GM21528 (cell line): ENCODE measurements at regions not wholly inside any gene's neighbourhood (a gene's known extent, or its start where the extent isn't known, plus 50 kb on each side); places are given as distances from the start of the nearest gene placed in this dataset.

Experiments
- ATAC-seq: cut with Tn5 transposase; IDR thresholded peaks from one replicate; pipeline ENCODE4 v1.9.1; 2021; ENCODE audit warnings: mild to moderate bottlenecking, moderate library complexity; ENCODE audit not compliant: unreplicated experiment, low FRiP score

GRCh38 chr7:47049234-47049774 is 532.6 kb downstream of the TNS3 start:
- ATAC-seq, result no peak

- no peak for ATAC-seq
These were observed 534.5 kb downstream of the TNS3 start for GRCh38 chr7:47047384-47047783.

DNA sequence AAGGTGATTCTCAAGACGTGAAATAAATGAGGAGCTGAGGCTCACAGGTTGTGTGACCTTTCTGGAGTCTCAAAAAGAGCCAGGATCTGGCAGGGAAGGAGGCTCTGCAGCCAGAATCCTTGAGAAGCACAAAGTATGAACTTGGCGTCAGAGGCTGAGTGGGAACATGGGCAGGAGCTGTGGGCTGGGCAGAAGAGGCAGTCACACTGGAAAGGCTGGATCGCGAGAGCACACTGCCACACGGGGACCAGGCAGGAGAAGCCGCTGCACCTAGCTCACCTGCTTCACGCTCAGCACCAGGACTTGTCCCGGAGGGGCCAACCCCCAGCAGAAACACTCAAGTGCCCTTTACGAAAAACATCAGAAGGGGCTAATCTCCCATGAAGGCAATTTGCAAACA is 535.0 kb downstream of the TNS3 start:
- no peak for ATAC-seq

DNA sequence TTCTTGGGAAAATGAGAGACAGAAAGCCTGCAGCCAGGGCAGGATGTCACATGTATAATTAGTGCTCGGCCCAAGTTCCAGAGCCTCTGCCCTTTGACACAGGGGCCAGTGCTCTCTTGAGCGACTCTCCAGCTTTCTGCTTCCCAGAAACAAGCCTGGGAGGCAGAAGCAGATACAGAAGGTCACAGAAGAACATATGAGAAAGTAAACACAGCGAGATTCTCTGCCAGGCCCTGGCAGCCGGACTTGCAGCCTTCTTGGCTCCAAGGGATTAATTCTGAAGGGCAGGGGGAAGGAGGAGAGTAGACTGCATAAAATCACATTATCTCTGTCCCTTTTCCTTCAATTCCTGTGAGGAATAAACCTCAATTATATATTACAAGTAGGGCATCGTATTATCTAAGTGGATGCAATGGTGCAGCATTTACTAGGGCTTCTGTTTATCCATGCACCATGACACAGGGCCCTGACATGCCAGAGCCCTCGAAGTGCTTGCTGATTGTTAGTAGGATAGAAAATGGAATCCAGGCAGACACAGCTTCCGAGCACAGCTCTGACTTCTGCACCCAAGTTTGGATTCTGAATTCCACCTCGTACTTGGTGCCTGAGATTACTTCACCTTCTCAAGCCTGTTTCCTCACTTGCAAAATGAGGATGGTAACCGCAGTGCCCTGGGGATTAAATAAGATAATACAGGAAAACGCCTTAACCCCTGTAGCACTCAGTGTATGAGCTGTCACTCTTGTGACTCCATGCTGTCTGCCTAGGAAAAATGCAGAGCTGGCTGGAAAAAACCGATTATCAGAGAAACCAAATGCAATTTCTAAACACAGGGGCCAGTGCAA is 536.5 kb downstream of the TNS3 start:
- no peak for ATAC-seq

DNA sequence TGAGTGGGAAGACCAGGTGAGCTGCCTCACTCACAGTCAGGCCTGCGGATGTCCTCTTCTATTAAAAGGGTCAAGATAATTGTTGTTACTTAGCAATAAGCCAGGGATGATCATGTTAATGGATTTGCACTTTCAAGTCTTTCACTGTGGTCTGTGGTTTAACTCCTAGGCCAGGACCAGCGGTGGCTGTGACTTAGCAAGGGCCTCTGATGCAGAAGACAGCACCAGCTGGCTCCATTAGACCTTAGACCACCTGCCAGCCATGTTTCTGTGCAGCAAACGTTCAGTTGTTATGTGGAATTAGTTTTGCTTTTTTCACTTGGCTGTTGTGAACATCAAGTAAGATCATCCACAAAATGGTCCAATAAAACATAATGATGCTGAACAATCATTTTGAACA is 537.3 kb downstream of the TNS3 start:
- ATAC-seq, result no peak

DNA sequence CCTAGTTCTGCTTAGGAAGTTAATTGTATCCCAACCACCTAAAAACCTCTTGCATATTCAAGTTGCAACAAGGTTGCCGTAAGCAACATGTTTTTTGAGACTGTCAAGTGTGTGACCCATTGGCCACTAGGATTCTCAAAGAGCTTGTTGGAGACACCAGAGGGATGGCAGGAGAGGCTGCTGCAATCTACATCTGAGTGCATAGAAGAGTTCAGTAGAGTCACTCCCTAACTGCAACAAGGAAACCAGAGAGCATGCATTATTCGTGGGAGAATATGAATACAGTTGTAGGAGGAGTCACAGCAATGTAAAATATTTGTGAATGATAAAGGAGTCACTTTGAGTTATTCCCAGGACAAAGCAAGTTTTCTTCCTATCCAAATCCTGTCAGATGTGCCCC is 538.6 kb downstream of the TNS3 start:
- ATAC-seq, result no peak

- ATAC-seq, result no peak
These were observed 539.2 kb downstream of the TNS3 start for GRCh38 chr7:47042669-47043068.

DNA sequence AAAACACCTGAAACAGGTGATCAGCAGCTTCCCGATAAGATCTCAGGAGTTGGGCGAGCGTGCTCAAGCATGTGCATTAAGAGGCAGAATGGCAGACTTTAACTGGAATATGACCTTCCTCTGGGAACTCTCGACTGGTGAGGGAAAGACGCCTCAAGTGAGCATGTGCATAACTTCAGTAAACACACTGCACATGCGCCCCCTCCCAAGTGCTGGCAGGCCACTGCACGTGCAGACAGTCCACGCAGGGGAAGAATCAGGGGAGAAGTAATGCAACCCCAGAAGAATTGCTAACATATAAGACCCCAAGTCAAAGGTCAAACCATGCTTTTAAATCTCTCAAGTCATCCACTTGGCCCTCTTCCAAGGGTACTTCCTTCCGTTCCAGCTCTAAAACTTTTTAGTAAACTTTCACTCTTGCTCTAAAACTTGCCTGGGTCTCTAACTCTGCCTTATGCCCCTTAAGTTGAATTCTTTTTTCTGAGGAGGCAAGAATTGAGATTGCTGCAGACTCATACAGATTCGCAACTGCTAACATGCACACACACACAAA is 541.0 kb downstream of the TNS3 start:
- no peak for ATAC-seq

DNA sequence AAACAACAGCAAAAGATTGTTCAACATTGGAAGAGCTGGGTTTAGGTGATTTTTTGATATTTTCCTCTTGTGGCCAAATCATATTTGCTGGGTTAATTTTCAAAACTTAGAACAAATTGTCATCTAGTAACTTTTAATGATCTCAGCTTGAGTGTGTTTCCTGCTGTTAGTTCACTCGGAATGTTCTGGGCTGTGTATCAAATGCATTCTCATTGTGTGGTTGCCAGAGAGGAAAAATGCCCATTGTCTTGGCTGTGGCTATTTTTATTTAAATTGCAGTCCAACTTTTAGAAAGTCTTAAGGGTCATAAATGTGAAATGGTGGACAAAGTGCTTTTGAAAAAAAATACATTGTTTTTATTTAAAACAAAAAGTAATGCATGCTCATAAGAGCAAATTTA is 542.0 kb downstream of the TNS3 start:
- no peak for ATAC-seq

DNA sequence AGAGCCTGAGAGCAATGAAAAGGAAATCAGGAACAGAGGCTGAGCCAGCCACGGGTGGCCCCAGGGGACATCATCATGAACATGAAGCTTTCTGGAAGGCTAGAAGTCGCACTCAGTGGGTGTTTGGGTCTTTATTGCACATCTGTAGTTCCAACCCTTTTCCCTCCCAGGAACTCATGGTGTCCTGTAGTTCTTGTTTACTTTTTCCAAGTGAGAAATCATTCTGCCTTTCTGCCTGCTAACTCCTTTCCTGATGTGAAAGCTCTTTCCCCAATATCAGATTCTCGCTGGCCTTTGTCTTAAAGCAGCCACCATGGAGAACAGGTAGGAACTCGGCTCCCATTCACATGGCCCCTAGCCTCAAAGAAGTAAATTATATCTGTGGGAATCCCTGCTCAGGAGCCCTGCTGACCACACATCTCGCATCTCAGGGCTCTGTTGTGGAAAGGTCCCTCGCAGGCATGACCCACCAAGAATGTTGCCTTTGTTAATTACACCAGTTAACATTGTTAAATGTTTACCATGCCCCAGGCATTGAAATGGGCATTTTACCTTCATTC is 542.7 kb downstream of the TNS3 start:
- no peak for ATAC-seq

- no peak for ATAC-seq
These were observed 543.3 kb downstream of the TNS3 start for GRCh38 chr7:47038621-47039020.

- ATAC-seq, result no peak
These were observed 544.3 kb downstream of the TNS3 start for GRCh38 chr7:47037607-47038006.

- ATAC-seq, result no peak
These were observed 545.0 kb downstream of the TNS3 start for GRCh38 chr7:47036909-47037308.

DNA sequence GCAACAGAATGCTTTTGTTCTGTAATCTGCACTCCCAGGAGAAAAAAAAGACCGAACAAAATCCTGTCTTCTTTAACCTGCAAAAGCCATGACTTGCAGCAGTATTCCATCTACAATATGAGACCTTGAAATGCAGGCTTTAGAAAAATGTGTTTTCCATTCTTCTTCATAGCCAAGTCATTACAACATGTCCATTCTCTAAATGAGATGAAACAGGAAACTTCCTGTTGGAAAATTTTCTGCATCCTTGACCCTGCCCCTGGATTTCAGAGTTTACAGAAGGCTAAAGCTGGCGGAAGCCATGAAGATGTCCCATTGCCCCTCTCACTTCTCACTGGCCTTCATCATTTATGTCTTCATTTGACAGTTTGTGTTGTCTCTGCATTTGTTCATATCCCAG is 546.4 kb downstream of the TNS3 start:
- no peak for ATAC-seq

DNA sequence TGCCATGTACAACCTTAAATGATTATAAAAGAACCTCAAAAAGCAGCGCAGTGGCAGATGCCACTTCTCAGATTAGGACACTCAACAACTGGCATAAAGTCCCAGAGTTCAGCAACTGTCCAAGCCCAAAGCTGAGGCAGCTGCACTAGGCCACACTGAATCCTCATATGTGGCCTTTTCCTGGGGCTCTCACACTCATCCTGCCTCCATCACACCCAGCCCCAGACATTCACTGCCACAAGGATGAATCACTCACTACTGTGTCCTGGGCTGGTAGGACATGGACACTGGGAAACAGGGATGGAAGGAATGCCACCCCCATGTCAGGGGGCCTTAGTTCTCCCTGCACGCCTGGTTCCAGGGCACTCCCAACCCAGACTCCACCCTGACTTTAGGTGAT is 547.7 kb downstream of the TNS3 start:
- ATAC-seq, result no peak

DNA sequence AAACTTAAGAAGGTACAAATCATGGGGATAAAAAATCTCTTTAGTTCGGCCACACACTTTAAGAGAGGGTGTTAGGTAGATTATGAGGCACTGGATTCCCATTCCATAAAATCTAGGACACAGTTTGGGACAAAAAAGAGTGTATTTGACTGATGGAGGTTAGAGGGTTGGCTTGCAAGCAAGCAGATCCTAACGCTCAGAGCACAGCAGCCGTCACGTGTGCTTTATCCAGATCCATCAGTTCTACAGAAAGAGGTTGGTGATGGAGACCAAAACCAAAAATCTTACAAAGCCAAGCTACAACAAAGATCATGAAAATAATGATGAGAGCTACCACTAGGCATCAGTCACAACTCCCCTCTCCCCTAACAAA is 549.4 kb downstream of the TNS3 start:
- no peak for ATAC-seq

DNA sequence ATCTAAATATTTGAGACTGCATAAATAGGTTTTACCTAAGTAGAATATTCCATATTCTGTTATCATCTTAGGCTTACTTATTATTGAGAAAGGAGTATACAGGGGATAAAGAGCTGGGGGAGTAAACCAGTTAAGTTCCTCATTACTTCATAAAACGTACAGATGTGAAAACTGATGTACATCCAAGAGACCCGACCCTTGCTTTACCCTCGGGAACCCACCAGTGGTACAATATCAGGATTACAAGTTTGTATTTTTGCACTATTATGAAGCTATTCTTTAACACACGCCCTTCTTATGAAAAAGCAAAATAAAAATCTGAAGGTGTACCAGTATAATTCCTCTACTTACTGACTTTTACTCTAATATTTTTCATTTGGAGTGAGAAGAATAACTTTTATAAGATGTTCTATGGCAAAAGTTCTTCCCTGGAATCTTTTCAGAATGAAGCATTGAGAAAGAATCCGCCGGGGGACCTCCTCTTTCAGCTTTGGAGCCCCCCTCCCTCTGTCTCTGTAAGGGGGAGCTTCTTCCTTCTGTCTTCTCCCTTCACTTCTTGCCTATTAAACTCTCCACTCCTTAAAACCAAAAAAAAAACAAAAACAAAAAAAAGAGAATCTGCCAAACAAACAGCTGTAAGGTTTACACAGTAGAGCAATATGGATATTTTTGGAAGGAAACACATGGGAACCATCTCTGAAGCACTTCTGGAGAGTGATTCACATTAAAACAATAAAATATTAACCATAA is 550.0 kb downstream of the TNS3 start:
- ATAC-seq, result no peak

GRCh38 chr7:47028284-47028683 is 553.6 kb downstream of the TNS3 start:
- ATAC-seq, result no peak

DNA sequence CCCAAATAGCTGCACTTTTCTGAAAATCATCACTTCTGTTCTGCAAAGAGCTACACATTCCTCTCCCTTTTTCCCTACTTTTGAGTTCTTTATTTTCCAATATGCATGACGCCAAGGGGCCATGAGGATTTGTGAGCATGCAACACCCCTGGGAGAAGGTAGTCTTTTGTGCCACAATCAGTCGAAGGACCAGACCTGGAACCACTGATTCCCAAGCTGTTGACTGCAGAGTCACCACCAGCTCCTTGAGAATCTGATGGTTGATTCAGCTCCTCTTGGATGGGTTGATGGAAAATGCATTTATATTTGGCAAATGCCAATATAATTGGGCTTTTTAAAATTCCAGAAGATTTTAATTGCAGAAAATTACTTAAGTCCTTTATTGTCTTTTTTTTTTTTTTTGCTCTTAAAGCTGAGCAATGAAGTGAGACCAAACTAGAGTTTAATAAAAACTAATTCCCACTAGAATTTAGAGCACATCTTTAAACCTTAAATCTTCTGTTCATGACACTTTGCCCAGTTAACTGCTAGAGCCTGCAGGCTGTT is 554.1 kb downstream of the TNS3 start:
- no peak for ATAC-seq

GRCh38 chr7:47026780-47027361 is 555.0 kb downstream of the TNS3 start:
- no peak for ATAC-seq
